Naive thymus-derived CD4-positive, alpha-beta T cell (primary cell): ENCODE measurements at regions not wholly inside any gene's neighbourhood (a gene's known extent, or its start where the extent isn't known, plus 50 kb on each side); places are given as distances from the start of the nearest gene placed in this dataset.

Experiments used
- ATAC-seq: fragments of 150-1000 bp; cut with Tn5 transposase; 2 replicates; pipeline ENCODE4 v1.10.0; 2021; ENCODE audit warnings: mild to moderate bottlenecking, moderate library complexity
- CTCF ChIA-PET: fragments of 350-600 bp; sonication (Branson Sonifier 250); formaldehyde crosslinking; loops from one replicate; lab custom pipeline; 2021; ENCODE audit warnings: antibody characterized with exemption; lab: Charles Lee
- POLR2A ChIA-PET: fragments of 350-600 bp; sonication (Branson Sonifier 250); formaldehyde crosslinking; loops from one replicate; lab custom pipeline; 2021; ENCODE audit warnings: antibody characterized with exemption, inconsistent platforms; lab: Charles Lee
- DNase-seq, 9 donors: peaks; one replicate each; pipeline versions ENCODE4 v3.0.0 to v3.0.0-alpha.2; 2020 to 2022; ENCODE audit warnings: mixed read lengths in 1 of 9
- H3K27ac ChIP-seq: one replicate; pipeline ENCODE4 v1.7.0; 2013; ENCODE audit warnings: mild to moderate bottlenecking, low read depth, low read length, moderate library complexity
- H3K27me3 ChIP-seq, 2 donors: one replicate each; pipeline ENCODE4 v1.7.0; 2013; ENCODE audit warnings: low read length in 2 of 2, mild to moderate bottlenecking in 2 of 2, moderate library complexity in 2 of 2; ENCODE audit not compliant: control insufficient read depth in 2 of 2, insufficient read depth in 2 of 2
- H3K36me3 ChIP-seq, 3 experiments: 1 replicate in 2 of 3; 2 replicates in 1 of 3; pipeline ENCODE4 v1.7.0; 2013; ENCODE audit warnings: low read length in 3 of 3, mild to moderate bottlenecking in 3 of 3, moderate library complexity in 1 of 3; ENCODE audit not compliant: insufficient read depth in 3 of 3, control insufficient read depth in 2 of 3
- H3K4me1 ChIP-seq, 2 donors: one replicate each; pipeline ENCODE4 v1.7.0; 2013; ENCODE audit warnings: low read length in 2 of 2, mild to moderate bottlenecking in 2 of 2, moderate library complexity in 1 of 2; ENCODE audit not compliant: control insufficient read depth in 2 of 2, insufficient read depth in 2 of 2
- H3K4me3 ChIP-seq: 2 replicates; pipeline ENCODE4 v1.7.0; 2013; ENCODE audit warnings: mild to moderate bottlenecking, low read length
- H3K9me3 ChIP-seq, 3 experiments: 1 replicate in 2 of 3; 2 replicates in 1 of 3; pipeline ENCODE4 v1.7.0; 2013; ENCODE audit warnings: low read length in 3 of 3; ENCODE audit not compliant: control insufficient read depth in 2 of 3
- H3K27ac Mint-ChIP-seq, 9 donors: one replicate each; pipeline ENCODE4 v1.8.0; 2020 to 2022; ENCODE audit warnings: mixed read lengths in 9 of 9, mild to moderate bottlenecking in 8 of 9, moderate library complexity in 5 of 9, inconsistent platforms in 2 of 9
- H3K27me3 Mint-ChIP-seq, 5 donors: one replicate each; pipeline ENCODE4 v1.8.0; 2021 to 2022; ENCODE audit warnings: mixed read lengths in 5 of 5, mild to moderate bottlenecking in 1 of 5
- H3K36me3 Mint-ChIP-seq, 5 donors: one replicate each; pipeline ENCODE4 v1.8.0; 2020 to 2022; ENCODE audit warnings: mixed read lengths in 5 of 5, mild to moderate bottlenecking in 3 of 5, inconsistent platforms in 1 of 5
- H3K4me1 Mint-ChIP-seq, 7 donors: one replicate each; pipeline ENCODE4 v1.8.0; 2020 to 2022; ENCODE audit warnings: mixed read lengths in 7 of 7, mild to moderate bottlenecking in 3 of 7, inconsistent platforms in 1 of 7
- H3K4me3 Mint-ChIP-seq, 10 donors: one replicate each; pipeline ENCODE4 v1.8.0; 2020 to 2022; ENCODE audit warnings: mild to moderate bottlenecking in 10 of 10, mixed read lengths in 10 of 10, moderate library complexity in 6 of 10, inconsistent platforms in 2 of 10
- H3K9me3 Mint-ChIP-seq, 11 donors: one replicate each; pipeline ENCODE4 v1.8.0; 2020 to 2022; ENCODE audit warnings: mixed read lengths in 11 of 11, mild to moderate bottlenecking in 4 of 11, inconsistent platforms in 1 of 11, moderate library complexity in 1 of 11
- intact Hi-C, 2 donors: fragments of 100-400 bp; cut with micrococcal nuclease; formaldehyde crosslinking; loops; one replicate each; pipeline ENCODE4 v1.15.1; 2023

- Mint-ChIP-seq H3K27me3 (peaks cover 0 to 3% (median 0%) of the 10 kb centered on the region in 5 donors), H3K4me3 (no peak overlapping the region), H3K4me1 (peaks cover 0 to 2% (median 0%) of the 10 kb centered on the region in 7 donors), H3K27ac (no peak overlapping the region), H3K9me3 (peaks cover 0 to 22% (median 10%) of the 10 kb centered on the region in 11 donors), H3K36me3 (peaks cover 3 to 24% (median 10%) of the 10 kb centered on the region in 5 donors)
- CTCF ChIA-PET = no interaction called here
- H3K4me1 ChIP-seq = no peaks in the 10 kb centered on the region
- POLR2A ChIA-PET = interaction anchor here (0.5 kb wide), 1 partner anchor 1589 kb away, joined by 4 read pairs; no protein-coding TSS in a partner anchor
- intact Hi-C loops = no loop called here
- ATAC-seq = no peak
- no peaks in the 10 kb centered on the region for H3K9me3 ChIP-seq
- H3K36me3 ChIP-seq = no peaks in the 10 kb centered on the region
- H3K4me3 ChIP-seq = no peak overlapping the region
- no peaks in the 10 kb centered on the region for H3K27me3 ChIP-seq
- H3K27ac ChIP-seq = no peak overlapping the region
- no peak for DNase-seq
Measured at GRCh38 chr12:68092976-68093375, 66.6 kb downstream of the IFNG start.

GRCh38 chr12:68089101-68089500 lies 70.4 kb downstream of the IFNG start:
- Mint-ChIP-seq H3K36me3 (peaks cover 4 to 28% (median 15%) of the 10 kb centered on the region in 5 donors), H3K4me1 (peaks cover 0 to 2% (median 0%) of the 10 kb centered on the region in 7 donors), H3K4me3 (no peak overlapping the region), H3K9me3 (peaks cover 0 to 30% (median 15%) of the 10 kb centered on the region in 11 donors), H3K27me3 (peaks cover 0 to 6% (median 0%) of the 10 kb centered on the region in 5 donors), H3K27ac (no peak overlapping the region)
- Histone ChIP-seq H3K27me3 (no peaks in the 10 kb centered on the region), H3K36me3 (no peaks in the 10 kb centered on the region), H3K4me3 (no peak overlapping the region), H3K27ac (no peak overlapping the region), H3K9me3 (no peaks in the 10 kb centered on the region), H3K4me1 (no peaks in the 10 kb centered on the region)
- DNase-seq = no peak
- no peak for ATAC-seq
- ChIA-PET CTCF (no interaction called here), POLR2A (no interaction called here)
- intact Hi-C loops = no loop called here

GRCh38 chr12:68086019-68086603 lies 73.4 kb downstream of the IFNG start:
- no peak overlapping the region for H3K27ac ChIP-seq
- Mint-ChIP-seq H3K27me3 (peaks cover 0 to 6% (median 0%) of the 10 kb centered on the region in 5 donors), H3K4me3 (no peak overlapping the region), H3K27ac (no peak overlapping the region), H3K4me1 (peaks cover 0 to 3% (median 0%) of the 10 kb centered on the region in 7 donors), H3K36me3 (peaks cover 7 to 38% (median 15%) of the 10 kb centered on the region in 5 donors), H3K9me3 (peaks cover 0 to 42% (median 27%) of the 10 kb centered on the region in 11 donors)
- ChIA-PET POLR2A (no interaction called here), CTCF (no interaction called here)
- no peaks in the 10 kb centered on the region for H3K9me3 ChIP-seq
- intact Hi-C loops = no loop called here
- H3K4me1 ChIP-seq = no peaks in the 10 kb centered on the region
- H3K27me3 ChIP-seq = no peaks in the 10 kb centered on the region
- DNase-seq (no peak), ATAC-seq (no peak)
- no peaks in the 10 kb centered on the region for H3K36me3 ChIP-seq
- no peak overlapping the region for H3K4me3 ChIP-seq

GRCh38 chr12:68081561-68081960 lies 78.0 kb downstream of the IFNG start:
- DNase-seq (no peak), ATAC-seq (no peak)
- intact Hi-C loops = loop anchor here in 1 of 2 donors (5.0 kb wide), 1 partner anchor 36 kb away; no protein-coding TSS in a partner anchor
- Histone ChIP-seq H3K9me3 (no peaks in the 10 kb centered on the region), H3K27me3 (no peaks in the 10 kb centered on the region), H3K4me1 (peaks cover 0 to 12% of the 10 kb centered on the region in 2 donors), H3K36me3 (no peaks in the 10 kb centered on the region), H3K27ac (no peak overlapping the region), H3K4me3 (no peak overlapping the region)
- ChIA-PET POLR2A (no interaction called here), CTCF (no interaction called here)
- Mint-ChIP-seq H3K4me3 (no peak overlapping the region), H3K27ac (no peak overlapping the region), H3K9me3 (peaks cover 0 to 28% (median 12%) of the 10 kb centered on the region in 11 donors), H3K4me1 (peaks cover 0 to 30% (median 8%) of the 10 kb centered on the region in 7 donors), H3K36me3 (peaks cover 3 to 38% (median 10%) of the 10 kb centered on the region in 5 donors), H3K27me3 (peaks cover 0 to 3% (median 0%) of the 10 kb centered on the region in 5 donors)

GRCh38 chr12:68080577-68080976 lies 79.0 kb downstream of the IFNG start:
- Histone ChIP-seq H3K36me3 (no peaks in the 10 kb centered on the region), H3K4me1 (peaks cover 0 to 12% of the 10 kb centered on the region in 2 donors), H3K27me3 (no peaks in the 10 kb centered on the region), H3K9me3 (no peaks in the 10 kb centered on the region), H3K4me3 (no peak overlapping the region), H3K27ac (no peak overlapping the region)
- peak overlapping the region in 2 of 9 donors; percentile 70 to 86 for H3K27ac Mint-ChIP-seq
- ChIA-PET CTCF (no interaction called here), POLR2A (no interaction called here)
- ATAC-seq (peak; percentile 54), DNase-seq (peak in 4 of 9 donors; percentile 0 to 19 (median 10))
- peak overlapping the region in 3 of 10 donors; percentile 8 to 57 (median 38) for H3K4me3 Mint-ChIP-seq
- H3K36me3 Mint-ChIP-seq = peaks cover 3 to 39% (median 10%) of the 10 kb centered on the region in 5 donors
- intact Hi-C loops = loop anchor here in 1 of 2 donors (5.0 kb wide), 1 partner anchor 37 kb away; no protein-coding TSS in a partner anchor
- H3K27me3 Mint-ChIP-seq = no peaks in the 10 kb centered on the region
- H3K9me3 Mint-ChIP-seq = peaks cover 0 to 27% (median 12%) of the 10 kb centered on the region in 11 donors
- H3K4me1 Mint-ChIP-seq = peaks cover 0 to 30% (median 8%) of the 10 kb centered on the region in 7 donors

- no peak for DNase-seq
- H3K4me1 Mint-ChIP-seq = peaks cover 0 to 30% (median 8%) of the 10 kb centered on the region in 7 donors
- peaks cover 0 to 17% (median 11%) of the 10 kb centered on the region in 11 donors for H3K9me3 Mint-ChIP-seq
- CTCF ChIA-PET = no interaction called here
- H3K4me3 ChIP-seq = no peak overlapping the region
- no peak overlapping the region for H3K4me3 Mint-ChIP-seq
- peaks cover 0 to 30% (median 5%) of the 10 kb centered on the region in 5 donors for H3K36me3 Mint-ChIP-seq
- POLR2A ChIA-PET = no interaction called here
- H3K27me3 ChIP-seq = no peaks in the 10 kb centered on the region
- no peak overlapping the region for H3K27ac Mint-ChIP-seq
- H3K9me3 ChIP-seq = no peaks in the 10 kb centered on the region
- ATAC-seq = no peak
- no peak overlapping the region for H3K27ac ChIP-seq
- intact Hi-C loops = no loop called here
- no peaks in the 10 kb centered on the region for H3K27me3 Mint-ChIP-seq
- H3K36me3 ChIP-seq = no peaks in the 10 kb centered on the region
- peaks cover 0 to 12% of the 10 kb centered on the region in 2 donors for H3K4me1 ChIP-seq
Measured at GRCh38 chr12:68078737-68079136, 80.8 kb downstream of the IFNG start.
